HG03432 (cell line): ENCODE measurements at regions not wholly inside any gene's neighbourhood (a gene's known extent, or its start where the extent isn't known, plus 50 kb on each side); places are given as distances from the start of the nearest gene placed in this dataset.
"Not testable (repeated sequence)": the region's sequence is repeated elsewhere in the genome, so short reads cannot be mapped to it uniquely, and the experiment has no call there.

Source experiments
- ATAC-seq: cut with Tn5 transposase; IDR thresholded peaks from one replicate; pipeline ENCODE4 v1.9.1; 2021; ENCODE audit warnings: mild to moderate bottlenecking, moderate library complexity; ENCODE audit not compliant: unreplicated experiment

DNA sequence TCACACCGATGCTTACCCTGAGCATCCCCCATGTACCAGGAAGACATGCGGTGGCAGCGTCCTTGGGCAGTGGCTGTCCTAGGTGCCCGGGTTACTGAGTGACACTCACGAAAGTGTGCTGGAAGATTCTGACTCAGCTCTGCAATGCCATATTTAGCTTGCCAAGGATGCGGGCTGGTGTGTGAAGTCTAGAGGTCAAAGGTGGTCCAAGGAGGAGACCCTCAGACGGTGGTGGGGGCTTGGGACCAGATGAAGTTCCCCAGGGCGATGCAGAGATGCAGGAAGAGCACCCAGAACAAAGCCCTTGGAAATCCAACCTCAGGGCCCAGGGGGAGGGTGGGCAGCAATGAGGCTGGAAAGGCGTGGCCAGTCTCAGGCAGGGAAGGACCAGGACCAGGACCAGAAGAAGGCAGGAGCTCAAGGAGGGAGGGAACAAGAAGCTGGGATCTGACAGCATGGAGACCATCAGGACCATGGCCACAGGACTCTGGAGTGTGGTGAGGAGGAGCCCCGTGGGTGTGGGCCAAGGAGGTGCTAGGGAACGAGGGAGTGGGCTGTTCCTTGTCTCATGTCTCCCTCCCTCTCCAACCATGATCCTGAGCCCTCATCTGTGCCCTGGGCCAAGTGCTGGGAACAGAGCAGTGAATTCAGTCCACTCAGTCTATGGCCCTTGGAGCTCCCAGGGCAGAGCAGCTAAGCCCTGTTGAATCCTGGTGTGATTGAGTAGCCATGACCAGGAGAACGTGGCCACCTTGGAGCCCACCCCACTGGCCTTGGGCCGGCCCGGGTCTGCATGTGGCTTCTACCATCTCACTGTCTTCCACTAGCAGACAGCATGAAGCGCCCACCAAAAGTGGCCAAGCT is 310.1 kb upstream of the DIO3 start:
- no peak for ATAC-seq

DNA sequence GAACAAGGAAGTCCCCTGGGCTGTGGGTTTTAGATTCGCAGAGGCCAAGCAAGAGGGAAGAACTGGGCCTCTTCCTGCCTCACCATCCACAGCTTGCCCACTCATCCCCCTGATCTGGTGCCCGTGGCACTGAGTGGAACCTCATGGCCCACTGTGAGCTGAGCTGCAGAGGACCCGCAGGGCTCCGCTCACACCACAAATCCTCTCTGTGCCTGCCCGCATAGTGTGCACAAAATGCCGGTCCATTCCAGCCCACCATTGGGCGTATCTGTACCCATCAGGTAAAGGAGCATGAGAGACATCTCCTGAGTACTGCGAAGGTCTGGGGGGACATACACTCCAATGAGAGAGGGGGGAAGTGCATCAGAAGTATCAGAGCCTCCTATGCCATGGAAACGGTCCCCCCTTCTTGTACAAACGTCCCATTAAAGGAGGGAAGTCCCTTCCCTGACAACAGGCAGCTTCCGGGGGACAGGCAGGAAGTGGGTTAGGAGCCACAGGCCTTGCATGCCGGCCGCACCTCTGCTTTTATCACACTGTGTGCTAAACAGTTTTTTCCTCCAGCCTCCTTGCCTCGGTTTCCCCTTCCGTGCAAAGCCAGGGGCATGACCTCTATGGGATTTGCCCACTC is 309.4 kb upstream of the DIO3 start:
- no peak for ATAC-seq

DNA sequence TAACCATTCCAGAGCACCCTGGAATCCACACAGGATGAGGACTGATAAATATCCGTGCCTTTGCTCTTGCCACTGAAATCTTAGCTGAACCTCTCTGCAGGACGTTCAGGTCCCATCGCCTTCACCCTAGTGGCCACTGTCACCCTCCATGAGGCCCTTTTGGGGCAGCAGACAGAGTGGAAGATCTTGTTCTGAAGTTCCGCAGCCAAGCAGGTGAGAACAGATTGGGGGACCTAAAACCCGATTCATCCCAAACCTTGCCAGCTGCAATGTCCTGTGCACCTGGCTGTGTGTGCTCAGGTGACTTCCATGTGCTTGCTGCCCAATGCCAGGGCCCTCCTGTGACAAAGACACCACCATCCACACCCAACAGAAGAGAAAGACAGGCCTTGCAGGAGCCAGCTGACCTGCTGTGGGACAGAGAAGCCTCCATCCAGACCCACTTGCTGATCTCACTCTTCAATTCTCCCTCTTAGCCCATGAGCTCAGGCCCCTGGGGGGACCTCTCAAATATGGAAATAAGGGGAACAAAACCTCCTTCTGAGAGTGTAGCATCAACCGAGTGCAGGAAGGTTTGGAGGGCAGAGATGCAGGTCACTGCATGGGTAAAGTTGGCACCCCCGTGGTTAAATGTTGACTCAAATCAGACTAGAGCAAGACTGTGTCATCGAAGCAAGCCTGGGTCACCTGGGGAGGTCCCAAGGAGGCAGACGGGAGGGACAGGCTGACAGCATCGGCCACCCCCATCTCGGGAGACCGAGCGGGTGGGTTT is 308.7 kb upstream of the DIO3 start:
- no peak for ATAC-seq

DNA sequence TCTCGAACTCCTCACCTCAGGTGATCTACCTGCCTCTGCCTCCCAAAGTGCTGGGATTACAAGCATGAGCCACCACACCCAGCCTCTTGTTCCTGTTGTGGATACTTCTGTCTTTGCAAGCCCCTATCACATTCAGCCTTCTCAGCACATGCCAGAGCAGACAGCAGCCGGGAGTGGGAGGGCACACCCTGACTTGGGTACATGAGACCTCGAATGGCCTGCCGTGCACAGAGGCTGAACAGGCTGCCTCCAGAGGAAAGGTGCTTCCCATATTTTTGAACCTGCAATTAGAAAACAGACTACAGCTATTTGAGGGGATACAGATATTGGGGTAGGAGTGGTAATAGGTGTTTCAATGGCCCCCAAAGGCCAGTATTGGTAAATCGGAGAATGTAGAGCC is 307.3 kb upstream of the DIO3 start:
- ATAC-seq, result no peak

DNA sequence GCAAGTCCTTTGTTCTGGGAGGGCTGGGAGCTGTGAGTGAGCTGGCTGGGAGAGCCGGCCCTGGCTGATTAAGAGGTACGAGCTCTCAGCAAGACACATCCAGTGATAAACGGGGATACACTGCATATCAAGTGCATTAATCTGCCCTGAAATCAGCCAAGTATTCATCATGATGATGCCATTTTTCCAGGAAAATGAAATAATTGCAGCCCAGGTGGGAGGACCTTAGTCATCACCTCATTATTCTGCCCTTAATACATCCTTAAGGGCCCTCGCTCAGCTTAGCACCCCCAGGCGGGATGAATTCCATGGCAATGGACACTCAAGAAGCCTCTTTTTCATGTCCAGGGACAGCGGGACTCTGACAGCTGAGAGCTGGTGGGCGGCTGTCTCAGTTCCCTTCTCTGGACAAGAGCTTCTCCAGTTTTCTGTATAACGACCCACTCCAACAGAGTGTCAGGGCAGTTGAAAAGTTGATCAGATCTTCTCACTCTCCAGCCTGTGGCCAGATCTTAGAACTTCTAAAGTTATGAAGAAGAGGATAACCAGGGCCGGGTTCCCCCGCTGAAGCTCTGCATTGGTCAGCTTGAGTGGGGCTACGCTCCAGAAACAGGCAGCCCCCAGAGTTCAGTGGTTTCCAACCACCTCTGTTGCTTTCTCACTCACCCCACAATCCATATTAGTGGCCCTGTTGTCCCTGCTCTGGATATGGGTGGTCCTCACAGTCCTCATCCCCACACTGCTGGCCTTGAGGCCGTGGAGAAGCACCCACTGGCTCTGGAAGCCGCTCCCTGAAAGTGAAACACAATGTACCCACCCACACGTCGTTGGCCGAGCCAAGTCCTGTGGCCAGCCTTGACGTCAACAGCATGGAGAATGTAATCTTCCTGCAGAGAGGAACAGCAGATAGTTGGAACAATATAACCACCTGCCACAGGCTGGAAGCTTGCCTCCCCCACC is 306.2 kb upstream of the DIO3 start:
- no peak for ATAC-seq

DNA sequence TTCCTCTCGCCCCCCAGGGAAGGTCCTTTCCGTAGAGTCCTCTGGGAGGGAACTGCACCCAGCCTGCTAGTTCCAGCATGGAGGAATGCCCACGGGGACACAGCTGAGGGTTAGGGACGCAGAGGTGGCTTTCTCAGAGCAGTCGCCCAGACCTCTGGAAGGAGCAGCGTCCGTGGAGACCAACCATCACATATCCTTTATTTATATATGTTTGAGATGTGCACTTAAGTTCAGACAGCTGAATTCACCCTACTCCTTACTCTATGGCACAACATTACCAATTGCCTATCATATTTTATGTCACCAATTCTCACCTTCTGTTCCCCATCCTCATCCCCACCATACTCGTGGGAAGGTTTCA is 305.6 kb upstream of the DIO3 start:
- no peak for ATAC-seq

DNA sequence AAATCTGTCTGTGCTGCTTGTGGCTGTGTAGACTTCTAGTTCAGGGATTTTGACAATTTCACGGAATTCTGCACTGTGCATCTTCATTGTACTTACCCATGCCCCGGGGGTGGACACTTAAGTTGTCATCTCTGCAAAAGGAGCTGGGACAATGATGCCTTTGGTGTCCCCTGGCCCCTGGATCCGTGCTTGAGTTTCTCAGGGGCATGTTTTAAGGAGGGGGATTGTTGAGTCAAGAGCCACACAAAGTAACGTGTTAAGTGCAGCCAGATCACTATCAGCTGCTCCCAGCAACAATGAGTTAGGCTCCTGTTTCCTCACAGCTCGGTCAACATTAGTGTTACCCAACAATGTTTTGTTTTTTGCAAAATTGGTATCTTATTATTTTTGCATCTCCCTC is 305.0 kb upstream of the DIO3 start:
- ATAC-seq, result no peak

DNA sequence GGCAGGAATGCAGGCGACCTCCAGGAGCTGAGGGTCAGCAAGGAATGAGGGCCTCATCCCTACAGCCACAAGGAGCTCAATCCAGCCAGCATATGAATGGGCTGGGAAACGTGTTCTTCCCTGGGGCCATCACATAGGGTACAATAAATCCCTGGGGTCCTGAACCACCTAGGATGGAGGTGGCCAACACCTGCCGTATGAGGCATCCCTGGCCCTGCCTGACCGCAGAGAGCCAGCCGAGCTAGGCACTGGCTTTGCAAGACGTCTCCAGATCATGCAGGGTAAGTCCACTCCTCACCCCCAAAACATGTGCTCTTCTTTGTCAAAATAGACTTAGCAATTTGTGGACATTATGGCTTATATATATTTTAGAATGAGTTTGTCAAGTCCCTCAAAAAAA is 303.7 kb upstream of the DIO3 start:
- ATAC-seq, result no peak

DNA sequence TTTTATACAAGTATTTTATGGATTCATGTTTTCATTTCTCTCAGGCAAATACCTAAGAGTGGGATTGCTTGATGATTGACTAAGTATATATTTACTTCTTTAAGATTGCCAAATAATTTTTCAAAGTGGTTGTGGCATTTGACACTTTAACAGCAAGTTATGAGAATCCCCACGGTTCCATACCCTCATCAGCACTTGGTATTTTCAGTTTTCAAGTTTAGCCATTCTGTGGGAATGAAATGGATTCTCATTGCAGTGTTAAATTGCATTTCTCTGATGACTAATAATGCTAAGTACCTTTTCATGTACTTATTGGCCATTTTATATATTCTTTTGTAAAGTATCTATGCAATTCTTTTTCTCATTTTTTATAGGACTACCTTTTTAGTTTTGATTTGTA is 301.5 kb upstream of the DIO3 start:
- no peak for ATAC-seq

DNA sequence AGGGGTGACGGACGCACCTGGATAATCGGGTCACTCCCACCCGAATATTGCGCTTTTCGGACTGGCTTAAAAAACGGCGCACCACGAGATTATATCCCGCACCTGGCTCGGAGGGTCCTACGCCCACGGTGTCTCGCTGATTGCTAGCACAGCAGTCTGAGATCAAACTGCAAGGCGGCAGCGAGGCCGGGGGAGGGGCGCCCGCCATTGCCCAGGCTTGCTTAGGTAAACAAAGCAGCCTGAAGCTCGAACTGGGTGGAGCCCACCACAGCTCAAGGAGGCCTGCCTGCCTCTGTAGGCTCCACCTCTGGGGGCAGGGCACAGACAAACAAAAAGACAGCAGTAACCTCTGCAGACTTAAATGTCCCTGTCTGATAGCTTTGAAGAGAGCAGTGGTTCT is 294.9 kb upstream of the DIO3 start:
- ATAC-seq, result not testable (repeated sequence)

DNA sequence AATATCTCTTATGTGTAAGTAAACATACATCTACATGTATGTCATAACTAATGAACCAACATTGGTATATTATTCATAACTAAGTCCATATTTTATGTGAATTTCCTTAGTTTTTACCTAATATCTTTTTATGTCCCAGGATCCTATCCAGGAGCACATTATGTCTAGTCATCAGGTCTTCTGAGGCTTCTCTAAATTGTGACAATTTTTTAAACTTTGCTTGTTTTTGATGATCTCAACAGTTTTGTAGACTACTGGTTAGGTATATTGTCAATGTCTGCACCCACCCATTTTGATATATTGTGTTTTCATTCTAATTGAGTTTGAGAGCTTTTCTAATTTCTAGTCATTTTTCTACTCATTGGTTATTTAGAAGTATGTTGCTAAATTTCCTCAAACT is 288.2 kb upstream of the DIO3 start:
- ATAC-seq, result no peak

DNA sequence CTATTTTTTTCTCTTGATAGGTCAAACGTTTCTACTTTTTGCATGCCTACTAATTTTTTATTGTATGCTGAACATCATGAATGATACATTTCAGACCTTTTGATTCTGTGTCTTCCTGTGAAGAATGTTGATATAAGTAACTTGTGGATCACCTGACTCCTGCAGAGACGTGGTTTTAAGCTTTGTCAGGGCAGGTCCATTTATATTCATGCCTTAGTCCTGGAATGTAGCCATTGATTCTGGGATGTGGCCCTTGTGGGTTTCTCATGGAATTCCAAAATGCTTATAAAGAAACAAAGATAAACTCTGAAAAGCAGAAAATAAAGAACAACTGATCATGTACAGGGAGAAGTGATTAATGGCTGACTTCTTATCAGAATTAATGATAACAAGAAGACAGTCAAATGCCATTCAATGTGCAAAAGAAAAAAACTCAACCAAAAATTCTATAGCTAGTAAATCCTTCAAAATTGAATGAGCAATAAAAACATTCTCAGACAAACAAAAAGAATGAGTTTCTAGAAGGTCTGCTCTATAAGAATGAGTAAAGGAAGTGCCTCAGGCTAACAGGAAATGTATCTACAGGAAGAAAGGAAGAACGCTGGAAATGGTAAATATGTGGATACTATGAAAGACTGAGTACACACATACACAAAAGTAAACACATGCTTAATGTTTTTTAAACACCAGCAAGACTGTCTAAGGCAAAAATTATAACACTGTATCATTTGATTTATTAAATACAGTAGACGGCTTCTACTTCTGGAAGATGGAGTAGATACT is 284.8 kb upstream of the DIO3 start:
- ATAC-seq, result no peak

DNA sequence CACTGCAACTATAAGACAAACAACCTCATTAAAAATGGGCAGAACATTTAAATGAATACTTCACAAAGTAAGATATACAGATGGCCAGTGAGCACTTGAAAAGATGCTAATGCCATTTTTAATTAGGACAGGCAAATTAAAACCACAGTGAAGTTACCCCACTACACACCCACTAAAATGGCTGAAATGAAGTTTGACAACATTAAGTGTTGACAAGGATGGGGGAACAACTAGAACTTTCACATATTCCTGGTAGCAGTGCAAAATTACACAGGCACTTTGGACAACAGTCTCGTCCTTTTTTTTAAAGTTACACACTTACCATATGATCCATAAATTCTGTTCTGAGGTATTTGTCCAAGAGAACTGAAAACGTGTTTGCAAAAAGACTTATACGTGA is 278.9 kb upstream of the DIO3 start:
- no peak for ATAC-seq

DNA sequence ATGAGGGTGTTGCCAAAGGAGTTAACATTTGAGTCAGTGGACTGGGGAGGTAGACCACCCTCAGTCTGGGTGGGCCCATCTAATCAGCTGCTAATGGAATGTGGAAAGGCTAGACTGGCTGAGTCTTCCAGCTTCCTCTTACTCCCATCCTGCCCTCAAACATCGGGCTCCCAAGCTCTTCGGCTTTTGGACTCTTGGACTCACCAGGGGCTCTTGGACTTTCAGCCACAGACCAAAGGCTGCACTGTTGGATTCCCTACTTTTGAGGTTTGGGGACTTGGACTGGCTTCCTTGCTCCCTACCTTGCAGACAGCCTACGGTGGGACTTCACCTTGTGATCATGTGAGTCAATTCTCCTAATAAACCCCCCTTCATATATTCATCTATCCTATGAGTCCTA is 276.6 kb upstream of the DIO3 start:
- ATAC-seq, result no peak

DNA sequence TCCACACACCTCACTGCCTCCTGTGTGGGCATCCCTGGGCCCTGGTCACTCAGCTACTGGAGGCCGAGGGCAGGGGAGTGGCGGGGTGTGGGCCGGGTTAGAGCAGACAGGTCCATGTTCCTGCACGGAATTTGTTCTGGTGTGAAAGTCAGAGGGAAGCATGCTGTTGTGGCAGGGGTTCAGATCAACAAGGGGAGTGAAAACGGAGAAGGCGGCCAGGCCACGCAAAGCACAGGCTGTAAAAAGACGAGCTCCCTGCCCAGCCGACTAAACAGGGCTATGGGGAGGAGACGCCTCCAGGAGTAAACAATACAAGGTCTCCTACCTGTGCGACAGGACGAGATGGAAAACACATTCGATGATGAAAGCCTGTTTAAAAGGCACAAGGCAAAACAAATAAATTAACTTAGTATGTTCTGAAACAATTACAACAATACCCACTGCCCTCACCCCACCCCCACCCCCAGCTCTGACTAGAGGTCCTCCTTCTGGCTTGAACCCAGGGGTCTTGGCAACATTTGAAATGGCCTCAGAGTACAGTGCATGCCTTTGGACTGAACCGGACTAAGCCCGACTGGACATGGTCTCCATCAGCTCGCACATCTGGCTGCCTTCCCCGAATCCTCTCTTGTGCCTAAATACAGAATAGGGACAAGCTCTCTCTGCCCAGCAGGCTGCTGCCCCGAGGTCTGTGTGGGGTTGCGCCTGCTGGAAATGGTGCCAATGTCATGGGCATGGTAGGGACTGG is 274.9 kb upstream of the DIO3 start:
- no peak for ATAC-seq

DNA sequence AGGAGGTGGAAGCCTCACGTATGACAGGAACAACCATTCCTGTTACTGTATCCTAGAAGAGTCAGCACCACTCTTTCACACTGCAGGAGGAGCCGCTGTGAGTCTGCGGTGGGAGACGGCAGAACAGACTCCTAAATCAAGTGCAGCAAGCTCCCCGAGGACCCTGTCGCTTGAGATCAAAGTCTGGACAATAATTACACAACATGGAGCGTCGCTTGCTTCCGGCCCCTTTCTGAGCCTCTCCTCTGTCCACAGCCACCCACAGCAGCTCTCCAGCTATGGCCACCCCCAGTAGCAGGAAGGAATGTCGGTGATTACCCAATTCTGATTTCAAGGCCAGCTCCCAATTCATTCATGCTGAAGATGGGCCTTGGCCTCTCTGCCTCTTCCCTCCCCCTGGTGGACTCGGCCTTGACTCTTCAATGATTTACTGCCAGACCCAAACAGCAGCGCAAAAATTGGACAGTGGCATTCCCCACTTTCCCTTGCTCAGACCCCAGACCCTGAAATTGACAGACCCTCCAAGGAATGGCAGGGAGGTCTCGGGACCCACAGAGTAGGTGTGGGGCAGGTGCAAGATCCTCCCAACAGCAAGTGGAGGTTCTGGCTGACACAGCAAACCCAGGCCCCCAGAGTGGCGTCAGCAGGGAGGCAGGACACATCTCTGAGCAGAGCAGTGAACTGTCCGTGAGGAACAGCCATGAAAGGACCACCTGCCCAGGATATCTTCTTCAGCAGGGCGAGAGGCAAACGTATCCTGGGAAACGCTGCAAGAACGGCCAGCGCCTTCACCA is 272.7 kb upstream of the DIO3 start:
- ATAC-seq, result no peak

DNA sequence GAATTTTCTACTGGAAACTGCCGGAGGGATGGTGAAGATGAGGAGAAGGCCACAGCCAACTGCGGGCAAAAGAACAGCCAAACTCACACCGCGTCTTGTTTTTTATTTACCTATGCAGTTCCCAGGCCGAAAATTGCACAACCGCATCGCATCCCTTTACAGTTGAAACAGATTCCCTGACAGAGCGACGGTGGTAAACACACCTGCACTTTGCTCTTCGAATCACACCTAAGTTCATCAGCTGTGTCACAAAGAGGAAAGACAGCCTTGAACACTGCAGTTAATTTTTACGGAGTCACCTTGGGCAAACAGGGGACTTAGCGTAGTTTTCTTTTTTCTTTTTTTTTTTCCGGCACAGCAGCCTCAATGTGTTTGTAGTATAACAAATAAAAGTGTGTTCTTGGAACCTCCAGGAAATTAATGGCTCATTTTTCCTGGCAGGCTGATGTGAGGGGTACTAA is 272.0 kb upstream of the DIO3 start:
- no peak for ATAC-seq

DNA sequence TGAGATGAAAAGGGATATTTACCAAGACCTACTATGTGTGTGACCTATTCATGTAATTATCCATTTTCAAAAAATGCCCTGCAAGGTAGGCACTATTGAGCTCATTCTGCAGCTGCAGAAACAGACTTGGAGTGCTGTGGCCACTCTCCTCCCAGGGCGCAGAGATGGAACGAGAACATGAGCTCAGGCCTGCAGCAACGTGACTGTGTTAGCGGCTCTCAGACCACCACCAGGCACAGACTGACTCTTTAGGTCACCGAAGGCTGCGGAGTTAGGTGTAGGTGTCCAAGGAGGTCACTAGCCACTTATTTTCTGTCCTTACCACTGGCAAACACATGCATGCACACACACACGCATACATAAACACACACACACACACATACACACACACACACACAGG is 271.4 kb upstream of the DIO3 start:
- no peak for ATAC-seq
